HepG2 (cell line): ENCODE measurements at regions not wholly inside any gene's neighbourhood (a gene's known extent, or its start where the extent isn't known, plus 50 kb on each side); places are given as distances from the start of the nearest gene placed in this dataset.

Experiments used
- ATAC-seq: fragments of 200-7000 bp; cut with Tn5 transposase; 3 replicates; pipeline ENCODE4 v1.9.1; 2020; ENCODE audit warnings: mild to moderate bottlenecking, moderate library complexity
- BruUV-seq: library from RNA; stranded (reverse); fragments of 400-500 nt; replicated peaks from 2 replicates; lab custom pipeline; 2021; lab: Mats Ljungman, UMichigan
- CTCF ChIA-PET: fragments of 300-600 bp; formaldehyde crosslinking; extraction: SDS; loops from one replicate; lab custom pipeline; 2021; ENCODE audit warnings: low total read pairs, inconsistent platforms, low intra/inter-chr PET ratio; lab: Yijun Ruan, JAX
- POLR2A ChIA-PET: fragments of 350-600 bp; sonication (Branson Sonifier 250); formaldehyde crosslinking; loops from one replicate; lab custom pipeline; 2020; ENCODE audit warnings: antibody characterized with exemption, inconsistent platforms; lab: Yijun Ruan, JAX
- DNase-seq: peaks from one replicate; pipeline ENCODE4 v3.0.0-alpha.2; 2015; ENCODE audit warnings: low spot score
- FAIRE-seq: peaks from 3 replicates; lab custom pipeline; 2011; peaks lifted over from hg19 to GRCh38; lab: Jason Lieb, UNC
- H2AFZ ChIP-seq: one replicate; pipeline ENCODE4 v1.6.1; 2011; ENCODE audit warnings: low read length, inconsistent platforms
- H3K27ac ChIP-seq: fragments of 300-600 bp; 3 replicates; pipeline ENCODE4 v1.8.0; 2011; ENCODE audit warnings: mixed run types, mild to moderate bottlenecking, mixed read lengths, low read length, inconsistent platforms; ENCODE audit not compliant: insufficient read depth; ENCODE audit errors: extremely low read length
- H3K27me3 ChIP-seq, 2 experiments: fragments of 200-600 bp in 1 of 2; 2 replicates in 1 of 2; 3 replicates in 1 of 2; pipeline versions ENCODE4 v1.6.0 to v1.8.0; 2011; ENCODE audit warnings: low read length in 2 of 2, mild to moderate bottlenecking in 2 of 2, moderate library complexity in 2 of 2, inconsistent platforms in 1 of 2; ENCODE audit not compliant: insufficient read depth in 2 of 2, control insufficient read depth in 1 of 2
- H3K36me3 ChIP-seq, 2 experiments: fragments of 200-600 bp in 1 of 2; replicated peaks in 1 of 2; 2 replicates in 1 of 2; 3 replicates in 1 of 2; pipeline versions ENCODE4 v1.5.1 to v1.8.0; 2011; ENCODE audit warnings: low read length in 2 of 2, inconsistent platforms in 1 of 2; ENCODE audit not compliant: insufficient read depth in 2 of 2, control insufficient read depth in 1 of 2
- H3K4me1 ChIP-seq: 2 replicates; pipeline ENCODE4 v1.5.1; 2012; ENCODE audit warnings: low read length, inconsistent platforms; ENCODE audit not compliant: insufficient read depth
- H3K4me2 ChIP-seq: 2 replicates; pipeline ENCODE4 v1.6.0; 2011; ENCODE audit warnings: low read depth, low read length, inconsistent platforms
- H3K4me3 ChIP-seq, 3 experiments: fragments of 200-600 bp in 1 of 3; sonication (generic), shearing (Covaris generic) in 1 of 3; replicated peaks in 1 of 3; 2 replicates each; pipeline ENCODE4 v1.5.1; 2011 to 2016; ENCODE audit warnings: low read length in 3 of 3, inconsistent platforms in 2 of 3, low read depth in 2 of 3, mild to moderate bottlenecking in 2 of 3, control low read depth in 1 of 3, mixed read lengths in 1 of 3; ENCODE audit not compliant: insufficient read depth in 1 of 3
- H3K79me2 ChIP-seq: one replicate; pipeline ENCODE4 v1.6.1; 2011; ENCODE audit warnings: low read length, inconsistent platforms; ENCODE audit not compliant: insufficient read depth
- H3K9ac ChIP-seq: 2 replicates; pipeline ENCODE4 v1.6.0; 2011; ENCODE audit warnings: mild to moderate bottlenecking, low read depth, low read length, inconsistent platforms; ENCODE audit not compliant: insufficient read depth
- H3K9me3 ChIP-seq: 2 replicates; pipeline ENCODE4 v1.5.1; 2012; ENCODE audit warnings: mild to moderate bottlenecking, low read length
- H4K20me1 ChIP-seq: 2 replicates; pipeline ENCODE4 v1.6.0; 2011; ENCODE audit warnings: inconsistent platforms, mild to moderate bottlenecking, low read length, moderate library complexity; ENCODE audit not compliant: insufficient read depth
- ATF7-NPFF ChIP-seq: sonication (generic); formaldehyde crosslinking; IDR thresholded peaks from 2 replicates; pipeline ENCODE4 v1.8.1; 2023; ENCODE audit warnings: mild to moderate bottlenecking, low read depth, missing genetic modification reagents, moderate library complexity
- BCLAF1 ChIP-seq: fragments of 450-650 bp; IDR thresholded peaks from 2 replicates; pipeline ENCODE4 v1.6.1; 2017; ENCODE audit warnings: mild to moderate bottlenecking
- EP300 ChIP-seq, 3 experiments: sonication (generic) in 1 of 3; formaldehyde crosslinking in 1 of 3; IDR thresholded peaks; 2 replicates each; pipeline versions ENCODE4 v1.5.1 to v1.6.1; 2011 to 2020; ENCODE audit warnings: low read depth in 2 of 3, low read length in 2 of 3, borderline replicate concordance in 1 of 3, improper control_type of control experiment in 1 of 3, mild to moderate bottlenecking in 1 of 3, missing genetic modification reagents in 1 of 3, moderate library complexity in 1 of 3
- GATAD2A ChIP-seq: IDR thresholded peaks from 2 replicates; pipeline ENCODE4 v1.6.1; 2016
- GLI4 ChIP-seq: sonication (generic); formaldehyde crosslinking; IDR thresholded peaks from 2 replicates; pipeline ENCODE4 v1.5.1; 2020; ENCODE audit warnings: missing genetic modification reagents, mild to moderate bottlenecking, moderate library complexity, borderline replicate concordance
- MTERF4 ChIP-seq: sonication (generic); formaldehyde crosslinking; IDR thresholded peaks from 2 replicates; pipeline ENCODE4 v1.8.0; 2023; ENCODE audit warnings: mild to moderate bottlenecking, missing genetic modification reagents
- MXD1 ChIP-seq: sonication (generic); formaldehyde crosslinking; IDR thresholded peaks from 2 replicates; pipeline ENCODE4 v1.4.0; 2020; ENCODE audit warnings: mild to moderate bottlenecking, missing genetic modification reagents
- PBX3 ChIP-seq: sonication (generic); formaldehyde crosslinking; IDR thresholded peaks from 2 replicates; pipeline ENCODE4 v1.8.1; 2023; ENCODE audit warnings: missing genetic modification reagents, inconsistent platforms, borderline replicate concordance
- POLR2AphosphoS5 ChIP-seq: IDR thresholded peaks from 2 replicates; pipeline ENCODE4 v1.6.1; 2012; ENCODE audit warnings: low read depth, low read length
- ZNF205 ChIP-seq: IDR thresholded peaks from 2 replicates; pipeline ENCODE4 v1.6.1; 2018; ENCODE audit warnings: missing biosample characterization, missing genetic modification reagents
- ZNF230 ChIP-seq: sonication (generic); formaldehyde crosslinking; IDR thresholded peaks from 2 replicates; pipeline ENCODE4 v1.4.0; 2020; ENCODE audit warnings: mild to moderate bottlenecking, missing genetic modification reagents
- ZNF431 ChIP-seq: sonication (generic); formaldehyde crosslinking; IDR thresholded peaks from 2 replicates; pipeline ENCODE4 v1.9.0; 2022; ENCODE audit warnings: missing genetic modification reagents, low read depth, mild to moderate bottlenecking, borderline replicate concordance
- ZNF558 ChIP-seq: sonication (generic); formaldehyde crosslinking; IDR thresholded peaks from 2 replicates; pipeline ENCODE4 v1.9.0; 2022; ENCODE audit warnings: mild to moderate bottlenecking, missing genetic modification reagents, borderline replicate concordance
- WGBS: methylation state at CpG from one replicate; pipeline ENCODE4 v1.1.6; 2017; ENCODE audit warnings: low lambda C conversion rate; 5-methylcytosine and 5-hydroxymethylcytosine counted together
- in situ Hi-C: cut with HindIII; loops from 2 replicates; pipeline ENCODE4 v1.10.0; 2017; ENCODE audit warnings: low pct_unique_long_range_greater_than_20kb; ENCODE audit not compliant: extremely low pct_ligation_motif_present
- intact Hi-C: fragments of 100-400 bp; cut with micrococcal nuclease; formaldehyde crosslinking; loops from one replicate; pipeline ENCODE4 v1.10.0; 2022; ENCODE audit not compliant: unreplicated experiment

- TF ChIP-seq PBX3 (CRISPR knock-in tag) (no peak), ZNF205 (no peak)
These were observed 81.1 kb downstream of the UFM1 start (continued) for GRCh38 chr13:38430796-38431195.

- ATAC-seq, result no peak
- no peak for TF ChIP-seq ZNF230 (CRISPR knock-in tag)
- TF ChIP-seq MTERF4 (CRISPR knock-in tag), result no peak
- TF ChIP-seq BCLAF1, result no peak
- no peak for TF ChIP-seq GATAD2A (CRISPR knock-in tag)
- no peak for TF ChIP-seq ATF7-NPFF
- no peak for TF ChIP-seq ZNF431
- no peak for TF ChIP-seq POLR2AphosphoS5
- no peak for TF ChIP-seq MXD1 (CRISPR knock-in tag)
- TF ChIP-seq GLI4, result no peak
- TF ChIP-seq EP300 (IDR thresholded peaks at IDR 0.05; ENCODE audit: low read depth in 2 of 2, low read length in 2 of 2), result no peak
- TF ChIP-seq EP300 (CRISPR knock-in tag; IDR thresholded peaks at IDR 0.05; ENCODE audit: borderline replicate concordance), result no peak
- TF ChIP-seq ZNF558 (CRISPR knock-in tag), result no peak
These were observed 91.0 kb downstream of the UFM1 start for GRCh38 chr13:38440666-38441065.

More at GRCh38 chr13:38440666-38441065, 91.0 kb downstream of the UFM1 start:
- no peaks in the 10 kb centered on the region for H4K20me1 ChIP-seq
- in situ Hi-C loops, result no loop called here
- H3K9ac ChIP-seq, result no peak overlapping the region
- no peak overlapping the region for H3K4me2 ChIP-seq
- no peaks in the 10 kb centered on the region for H3K36me3 ChIP-seq
- no peak overlapping the region for H3K4me3 ChIP-seq
- no peak overlapping the region for H2AFZ ChIP-seq
- intact Hi-C loops, result no loop called here
- H3K9me3 ChIP-seq, result no peaks in the 10 kb centered on the region
- DNase-seq (no peak), FAIRE-seq (no peak)
- ChIA-PET CTCF (no interaction called here), POLR2A (no interaction called here)
- no peaks in the 10 kb centered on the region for H3K27me3 ChIP-seq
- no peak overlapping the region for H3K27ac ChIP-seq
- H3K4me1 ChIP-seq, result no peaks in the 10 kb centered on the region
- no TSS peak for BruUV-seq
- no peaks in the 10 kb centered on the region for H3K79me2 ChIP-seq
- 2% methylated on average over 4 of the region's 4 CpGs for WGBS
